ENCODE measurements at regions not wholly inside any gene's neighbourhood (a gene's known extent, or its start where the extent isn't known, plus 50 kb on each side); places are given as distances from the start of the nearest gene placed in this dataset.
A peak's percentile ranks its signal among the peaks of the same experiment; 100 is the strongest.

GRCh38 chr1:22315315-22316078 is 136.2 kb upstream of the ZBTB40 start:
- no peak for DNase-seq (ENCODE audit: low spot score)

- DNase-seq (ENCODE audit: low spot score): no peak
Measured at GRCh38 chr1:22317231-22317919, 134.3 kb upstream of the ZBTB40 start.

- DNase-seq (ENCODE audit: low spot score): no peak
Measured at GRCh38 chr1:22317920-22318243, 133.8 kb upstream of the ZBTB40 start.

- DNase-seq (ENCODE audit: low spot score): no peak
Measured at GRCh38 chr1:22318279-22318981, 133.2 kb upstream of the ZBTB40 start.

GRCh38 chr1:22319608-22320007 is 132.0 kb upstream of the ZBTB40 start:
- no peak for DNase-seq (ENCODE audit: low spot score)

GRCh38 chr1:22320587-22321344 is 130.9 kb upstream of the ZBTB40 start:
- DNase-seq (ENCODE audit: low spot score): no peak

GRCh38 chr1:22321917-22322316 is 129.7 kb upstream of the ZBTB40 start:
- no peak for DNase-seq (ENCODE audit: low spot score)

GRCh38 chr1:22323141-22323845 is 128.4 kb upstream of the ZBTB40 start:
- no peak for DNase-seq (ENCODE audit: low spot score)

- DNase-seq (ENCODE audit: low spot score): no peak
Measured at GRCh38 chr1:22323846-22324504, 127.7 kb upstream of the ZBTB40 start.

- no peak for DNase-seq (ENCODE audit: low spot score)
Measured at GRCh38 chr1:22325531-22326371, 125.9 kb upstream of the ZBTB40 start.

- DNase-seq (ENCODE audit: low spot score): no peak
Measured at GRCh38 chr1:22326372-22326915, 125.2 kb upstream of the ZBTB40 start.

- no peak for DNase-seq (ENCODE audit: low spot score)
Measured at GRCh38 chr1:22326931-22327330, 124.7 kb upstream of the ZBTB40 start.

GRCh38 chr1:22327411-22327810 is 124.2 kb upstream of the ZBTB40 start:
- DNase-seq (ENCODE audit: low spot score): peak; percentile 4

GRCh38 chr1:22328331-22329147 is 123.1 kb upstream of the ZBTB40 start:
- DNase-seq (ENCODE audit: low spot score): no peak

GRCh38 chr1:22329148-22329515 is 122.5 kb upstream of the ZBTB40 start:
- DNase-seq (ENCODE audit: low spot score): no peak

- DNase-seq (ENCODE audit: low spot score): peak; percentile 44
Measured at GRCh38 chr1:22330092-22330759, 121.4 kb upstream of the ZBTB40 start.

- no peak for DNase-seq (ENCODE audit: low spot score)
Measured at GRCh38 chr1:22330760-22331119, 120.9 kb upstream of the ZBTB40 start.

- peak; percentile 61 for DNase-seq (ENCODE audit: low spot score)
Measured at GRCh38 chr1:22331618-22332423, 119.8 kb upstream of the ZBTB40 start.

Data from left forelimb (tissue), 1 donor.